ENCODE measurements at regions not wholly inside any gene's neighbourhood (a gene's known extent, or its start where the extent isn't known, plus 50 kb on each side); places are given as distances from the start of the nearest gene placed in this dataset.
"Not testable (repeated sequence)": the region's sequence is repeated elsewhere in the genome, so short reads cannot be mapped to it uniquely, and the experiment has no call there.

- H3K4me1 ChIP-seq (ENCODE audit: insufficient read depth, low read length) = no peaks in the 10 kb centered on the region
- no peak for DNase-seq
Measured at GRCh38 chr1:187938092-187938491, 1109.3 kb downstream of the PLA2G4A start.

GRCh38 chr1:187942986-187943385, 1114.2 kb downstream of the PLA2G4A start:
- Histone ChIP-seq H3K36me3 (ENCODE audit: insufficient read depth, low read length) (no peaks in the 10 kb centered on the region), H3K9me3 (ENCODE audit: insufficient read depth, low read length, severe bottlenecking) (peaks cover 2% of the 10 kb centered on the region), H2AFZ (ENCODE audit: low read depth, low read length) (no peak overlapping the region), H3K4me1 (ENCODE audit: insufficient read depth, low read length) (no peaks in the 10 kb centered on the region), H3K9ac (ENCODE audit: low read depth, low read length) (no peak overlapping the region), H3K27me3 (ENCODE audit: insufficient read depth, low read length, poor library complexity) (no peaks in the 10 kb centered on the region), H3K4me2 (ENCODE audit: insufficient read depth, low read length) (no peak overlapping the region), H3K27ac (ENCODE audit: low read length) (no peak overlapping the region), H3K4me3 (ENCODE audit: low read depth in 1 of 2, low read length in 2 of 2) (no peak overlapping the region), H3K79me2 (ENCODE audit: insufficient read depth, low read length) (no peaks in the 10 kb centered on the region), H4K20me1 (ENCODE audit: insufficient read depth, low read length) (no peaks in the 10 kb centered on the region)
- TF ChIP-seq CTCF (IDR thresholded peaks at IDR 0.05; ENCODE audit: borderline replicate concordance, extremely low read depth, low read length, poor library complexity, severe bottlenecking) = no peak
- TF ChIP-seq EZH2 (IDR thresholded peaks at IDR 0.05; ENCODE audit: borderline replicate concordance, low read depth, low read length, severe bottlenecking) = no peak
- DNase-seq (no peak), ATAC-seq (ENCODE audit: insufficient read depth, low read depth) (no peak)

More at GRCh38 chr1:187938092-187938491, 1109.3 kb downstream of the PLA2G4A start:
- H3K9me3 ChIP-seq (ENCODE audit: insufficient read depth, low read length, severe bottlenecking) = no peaks in the 10 kb centered on the region
- H3K27ac ChIP-seq (ENCODE audit: low read length) = no peak overlapping the region
- no peaks in the 10 kb centered on the region for H3K27me3 ChIP-seq (ENCODE audit: insufficient read depth, low read length, poor library complexity)
- no peak for ATAC-seq (ENCODE audit: insufficient read depth, low read depth)
- no peaks in the 10 kb centered on the region for H3K36me3 ChIP-seq (ENCODE audit: insufficient read depth, low read length)
- no peak overlapping the region for H3K4me2 ChIP-seq (ENCODE audit: insufficient read depth, low read length)
- no peaks in the 10 kb centered on the region for H3K79me2 ChIP-seq (ENCODE audit: insufficient read depth, low read length)
- TF ChIP-seq EZH2 (IDR thresholded peaks at IDR 0.05; ENCODE audit: borderline replicate concordance, low read depth, low read length, severe bottlenecking) (no peak), CTCF (IDR thresholded peaks at IDR 0.05; ENCODE audit: borderline replicate concordance, extremely low read depth, low read length, poor library complexity, severe bottlenecking) (no peak)
- H2AFZ ChIP-seq (ENCODE audit: low read depth, low read length) = no peak overlapping the region
- no peak overlapping the region for H3K9ac ChIP-seq (ENCODE audit: low read depth, low read length)
- no peak overlapping the region for H3K4me3 ChIP-seq (ENCODE audit: low read depth in 1 of 2, low read length in 2 of 2)
- no peaks in the 10 kb centered on the region for H4K20me1 ChIP-seq (ENCODE audit: insufficient read depth, low read length)

GRCh38 chr1:187943606-187944403, 1115.1 kb downstream of the PLA2G4A start:
- DNase-seq (no peak), ATAC-seq (ENCODE audit: insufficient read depth, low read depth) (no peak)
- H2AFZ ChIP-seq (ENCODE audit: low read depth, low read length) = no peak overlapping the region
- no peak overlapping the region for H3K4me3 ChIP-seq (ENCODE audit: low read depth in 1 of 2, low read length in 2 of 2)
- no peaks in the 10 kb centered on the region for H3K79me2 ChIP-seq (ENCODE audit: insufficient read depth, low read length)
- no peaks in the 10 kb centered on the region for H3K36me3 ChIP-seq (ENCODE audit: insufficient read depth, low read length)
- no peaks in the 10 kb centered on the region for H4K20me1 ChIP-seq (ENCODE audit: insufficient read depth, low read length)
- H3K4me1 ChIP-seq (ENCODE audit: insufficient read depth, low read length) = no peaks in the 10 kb centered on the region
- no peak overlapping the region for H3K4me2 ChIP-seq (ENCODE audit: insufficient read depth, low read length)
- no peak overlapping the region for H3K9ac ChIP-seq (ENCODE audit: low read depth, low read length)
- no peak overlapping the region for H3K27ac ChIP-seq (ENCODE audit: low read length)
- H3K9me3 ChIP-seq (ENCODE audit: insufficient read depth, low read length, severe bottlenecking) = peaks cover 2% of the 10 kb centered on the region
- TF ChIP-seq EZH2 (IDR thresholded peaks at IDR 0.05; ENCODE audit: borderline replicate concordance, low read depth, low read length, severe bottlenecking) (no peak), CTCF (IDR thresholded peaks at IDR 0.05; ENCODE audit: borderline replicate concordance, extremely low read depth, low read length, poor library complexity, severe bottlenecking) (no peak)
- no peaks in the 10 kb centered on the region for H3K27me3 ChIP-seq (ENCODE audit: insufficient read depth, low read length, poor library complexity)

GRCh38 chr1:187946661-187947060, 1117.9 kb downstream of the PLA2G4A start:
- DNase-seq; H3K27ac ChIP-seq (ENCODE audit: low read length); H3K4me3 ChIP-seq (ENCODE audit: low read depth in 1 of 2, low read length in 2 of 2); H3K79me2 ChIP-seq (ENCODE audit: insufficient read depth, low read length); H3K4me1 ChIP-seq (ENCODE audit: insufficient read depth, low read length); H3K9me3 ChIP-seq (ENCODE audit: insufficient read depth, low read length, severe bottlenecking); H3K27me3 ChIP-seq (ENCODE audit: insufficient read depth, low read length, poor library complexity); H3K9ac ChIP-seq (ENCODE audit: low read depth, low read length); H2AFZ ChIP-seq (ENCODE audit: low read depth, low read length); H3K4me2 ChIP-seq (ENCODE audit: insufficient read depth, low read length); H3K36me3 ChIP-seq (ENCODE audit: insufficient read depth, low read length); H4K20me1 ChIP-seq (ENCODE audit: insufficient read depth, low read length); ATAC-seq (ENCODE audit: insufficient read depth, low read depth): not testable (repeated sequence)
